T-helper 1 cell treated with Interleukin-12 subunit alpha and Interleukin-12 subunit beta and Interleukin-4 antibody, amounts not matched to agents 30 μg/mL and 1 μg/mL, for 36 hours (primary cell): ENCODE measurements at regions not wholly inside any gene's neighbourhood (a gene's known extent, or its start where the extent isn't known, plus 50 kb on each side); places are given as distances from the start of the nearest gene placed in this dataset.

Source experiments
- H3K27ac Mint-ChIP-seq: one replicate; pipeline ENCODE4 v1.8.0; 2021; ENCODE audit warnings: mild to moderate bottlenecking, mixed read lengths
- H3K27me3 Mint-ChIP-seq: one replicate; pipeline ENCODE4 v1.8.0; 2021; ENCODE audit warnings: low read depth, mixed read lengths
- H3K36me3 Mint-ChIP-seq: one replicate; pipeline ENCODE4 v1.8.0; 2021; ENCODE audit warnings: low read depth, mixed read lengths
- H3K4me1 Mint-ChIP-seq: one replicate; pipeline ENCODE4 v1.8.0; 2021; ENCODE audit warnings: low read depth, mixed read lengths
- H3K4me3 Mint-ChIP-seq: one replicate; pipeline ENCODE4 v1.8.0; 2021; ENCODE audit warnings: mild to moderate bottlenecking, moderate library complexity, mixed read lengths
- H3K9me3 Mint-ChIP-seq: one replicate; pipeline ENCODE4 v1.8.0; 2021; ENCODE audit warnings: mixed read lengths

DNA sequence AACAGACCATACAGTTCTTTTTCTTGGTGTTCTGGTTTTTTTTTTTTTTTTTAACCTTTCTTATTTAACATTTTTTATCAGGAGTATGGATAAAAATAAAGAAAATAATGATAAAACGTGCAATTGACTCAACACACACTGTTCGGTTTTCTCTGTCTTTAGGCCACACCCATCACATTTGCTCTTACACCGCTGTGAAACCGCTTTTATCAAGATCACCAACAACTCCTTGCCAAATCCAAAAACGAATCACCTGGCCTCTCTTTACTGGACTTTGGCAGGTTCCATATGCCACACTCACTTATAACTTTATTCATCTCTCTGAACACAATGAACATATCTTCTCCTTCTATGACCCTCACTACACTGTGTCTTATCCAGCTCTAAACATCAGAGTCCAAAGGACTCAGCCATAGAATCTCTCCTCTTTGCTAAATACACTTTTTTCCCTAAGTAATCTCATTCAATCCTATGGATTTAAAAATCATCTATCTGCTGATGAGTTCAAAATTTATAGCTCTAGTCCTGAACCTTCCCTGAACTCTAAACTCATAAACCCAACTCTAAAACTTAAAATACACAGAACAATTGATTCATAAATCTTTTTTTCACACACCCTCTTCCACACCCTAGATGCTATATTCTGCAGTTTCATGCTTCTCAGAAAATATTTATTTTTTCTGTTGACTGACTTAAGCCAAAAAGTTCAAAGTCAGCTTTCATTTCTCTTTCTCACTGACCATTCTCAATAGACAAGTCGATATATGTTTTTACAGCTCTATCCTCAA, 800.6 kb upstream of the SOX9 start:
- Mint-ChIP-seq H3K4me3 (no peak overlapping the region), H3K36me3 (no peaks in the 10 kb centered on the region), H3K4me1 (no peaks in the 10 kb centered on the region), H3K9me3 (peaks cover 23% of the 10 kb centered on the region), H3K27me3 (no peaks in the 10 kb centered on the region), H3K27ac (no peak overlapping the region)

DNA sequence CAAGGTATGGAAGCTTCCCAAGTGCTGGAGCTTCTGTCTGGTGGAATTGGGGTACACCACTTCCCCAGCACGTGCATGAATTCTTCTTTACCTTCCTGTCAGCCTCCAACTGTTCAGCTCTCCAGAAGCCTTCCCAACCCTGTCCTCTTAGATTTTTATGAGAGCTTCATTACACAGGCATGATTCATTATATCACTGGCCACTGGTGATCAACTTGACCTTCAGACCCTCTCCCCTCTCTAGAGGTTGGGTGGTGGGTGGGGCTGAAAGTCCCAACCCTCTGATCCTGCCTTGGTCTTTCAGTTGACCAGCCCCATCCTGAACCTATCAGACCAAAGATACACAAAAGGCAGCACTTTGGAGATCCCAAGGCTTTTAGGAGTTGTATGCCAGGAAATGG, 795.7 kb upstream of the SOX9 start:
- H3K27ac Mint-ChIP-seq, result no peak overlapping the region
- H3K36me3 Mint-ChIP-seq, result no peaks in the 10 kb centered on the region
- H3K4me3 Mint-ChIP-seq, result no peak overlapping the region
- no peaks in the 10 kb centered on the region for H3K4me1 Mint-ChIP-seq
- peaks cover 27% of the 10 kb centered on the region for H3K9me3 Mint-ChIP-seq
- no peaks in the 10 kb centered on the region for H3K27me3 Mint-ChIP-seq

DNA sequence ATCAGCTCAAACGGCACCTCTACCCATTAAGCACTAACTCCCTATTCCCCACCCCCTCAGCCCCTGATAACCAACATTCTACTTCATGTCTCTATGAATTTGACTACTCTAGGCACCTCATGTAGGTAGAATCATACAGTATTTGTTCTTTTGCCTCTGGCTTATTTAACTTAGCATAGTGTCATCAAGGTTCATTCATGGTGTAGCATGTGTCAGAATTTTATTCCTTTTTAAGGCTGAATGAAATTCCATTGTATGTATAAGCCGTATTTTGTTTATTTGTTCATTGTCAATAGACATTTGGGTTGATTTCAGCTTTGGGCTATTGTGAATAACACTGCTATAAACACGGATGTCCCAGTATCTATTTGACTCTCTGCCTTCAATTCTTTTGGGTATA, 794.9 kb upstream of the SOX9 start:
- no peaks in the 10 kb centered on the region for H3K36me3 Mint-ChIP-seq
- no peak overlapping the region for H3K27ac Mint-ChIP-seq
- no peaks in the 10 kb centered on the region for H3K4me1 Mint-ChIP-seq
- no peak overlapping the region for H3K4me3 Mint-ChIP-seq
- H3K27me3 Mint-ChIP-seq, result no peaks in the 10 kb centered on the region
- H3K9me3 Mint-ChIP-seq, result peaks cover 20% of the 10 kb centered on the region

DNA sequence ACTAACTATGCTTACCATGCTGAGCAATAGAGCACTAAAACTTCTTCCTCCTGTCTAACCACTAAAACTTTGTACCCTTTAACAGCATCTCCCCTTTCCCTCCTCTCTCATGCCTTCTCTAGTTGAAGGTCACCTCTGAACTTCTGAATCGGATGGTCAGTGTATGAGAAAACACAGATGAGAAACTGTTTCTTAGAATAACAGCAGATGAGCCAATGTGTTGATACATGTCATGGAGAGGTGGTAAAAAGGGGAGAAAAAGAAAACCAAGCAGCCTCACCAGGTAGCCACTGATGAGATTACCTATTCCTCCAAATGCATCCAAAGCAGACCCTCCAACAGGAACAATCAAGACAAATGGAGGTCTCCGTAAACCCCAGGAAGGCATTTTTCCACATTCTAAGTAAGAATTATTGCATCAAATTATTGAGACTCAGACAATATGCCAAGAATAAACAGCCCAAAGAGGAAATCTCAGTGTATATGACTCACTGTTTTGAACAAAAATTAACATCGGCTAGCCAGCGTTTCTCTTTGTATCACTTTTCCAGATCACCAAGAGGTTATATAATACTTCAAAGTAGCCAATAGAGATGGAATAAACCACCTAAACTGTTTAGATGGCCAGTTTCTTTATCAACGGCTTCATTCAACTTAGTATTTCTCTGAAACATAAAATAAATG, 793.3 kb upstream of the SOX9 start:
- no peak overlapping the region for H3K27ac Mint-ChIP-seq
- no peak overlapping the region for H3K4me3 Mint-ChIP-seq
- no peaks in the 10 kb centered on the region for H3K4me1 Mint-ChIP-seq
- H3K9me3 Mint-ChIP-seq, result peaks cover 16% of the 10 kb centered on the region
- H3K27me3 Mint-ChIP-seq, result no peaks in the 10 kb centered on the region
- H3K36me3 Mint-ChIP-seq, result no peaks in the 10 kb centered on the region

DNA sequence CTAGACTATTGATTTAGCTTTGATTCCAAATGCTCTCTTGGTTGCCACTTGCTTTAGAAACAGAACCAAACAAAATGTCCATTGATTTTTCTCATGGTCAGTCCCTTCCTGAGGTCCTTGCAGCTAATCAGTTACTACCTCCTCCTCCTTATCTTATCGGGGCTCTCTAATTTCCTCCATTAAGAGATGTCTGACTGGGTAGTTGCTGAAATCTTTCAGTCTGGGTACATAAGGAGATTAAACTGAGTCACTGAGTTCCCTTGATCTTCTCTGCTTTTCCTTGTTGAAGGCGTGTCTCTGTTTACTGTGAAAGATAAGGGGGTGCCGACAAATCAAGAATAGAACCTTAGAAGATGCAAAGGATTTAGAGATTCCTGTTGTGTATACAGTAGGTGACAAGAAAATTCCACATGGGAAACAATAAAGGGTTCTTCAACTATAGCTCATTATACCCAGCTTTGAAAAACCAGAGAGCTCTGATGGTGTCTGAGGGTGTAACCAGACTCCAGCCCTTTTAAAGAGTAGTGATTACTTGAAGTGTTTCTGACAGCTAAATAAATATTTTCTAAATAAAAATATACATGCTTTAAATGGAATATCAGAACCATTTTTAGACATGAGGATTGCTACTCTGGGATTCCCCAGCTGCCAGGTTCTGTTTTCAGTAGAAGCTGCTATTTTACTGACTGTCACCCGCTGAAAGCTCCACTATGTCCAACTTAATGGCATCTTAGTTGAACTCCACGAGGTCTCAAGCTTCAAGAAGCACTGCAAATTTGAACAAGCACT, 791.3 kb upstream of the SOX9 start:
- Mint-ChIP-seq H3K4me3 (no peak overlapping the region), H3K36me3 (no peaks in the 10 kb centered on the region), H3K4me1 (no peaks in the 10 kb centered on the region), H3K9me3 (peaks cover 12% of the 10 kb centered on the region), H3K27me3 (no peaks in the 10 kb centered on the region), H3K27ac (no peak overlapping the region)

DNA sequence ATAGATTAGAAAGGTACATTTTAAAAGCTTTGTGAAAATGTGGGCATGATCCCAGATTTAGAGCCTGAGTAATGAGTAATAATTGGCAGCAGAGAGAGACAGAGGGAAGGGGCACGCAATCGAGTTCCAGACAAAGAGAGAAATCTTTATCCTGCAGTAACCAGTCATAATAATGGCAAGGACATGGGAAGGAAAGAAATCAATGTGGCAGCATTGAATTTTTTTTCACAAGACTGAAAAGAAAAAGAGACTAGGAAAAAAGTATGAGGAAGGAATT, 790.8 kb upstream of the SOX9 start:
- Mint-ChIP-seq H3K9me3 (peaks cover 12% of the 10 kb centered on the region), H3K36me3 (no peaks in the 10 kb centered on the region), H3K27me3 (no peaks in the 10 kb centered on the region), H3K4me1 (no peaks in the 10 kb centered on the region), H3K27ac (no peak overlapping the region), H3K4me3 (no peak overlapping the region)

DNA sequence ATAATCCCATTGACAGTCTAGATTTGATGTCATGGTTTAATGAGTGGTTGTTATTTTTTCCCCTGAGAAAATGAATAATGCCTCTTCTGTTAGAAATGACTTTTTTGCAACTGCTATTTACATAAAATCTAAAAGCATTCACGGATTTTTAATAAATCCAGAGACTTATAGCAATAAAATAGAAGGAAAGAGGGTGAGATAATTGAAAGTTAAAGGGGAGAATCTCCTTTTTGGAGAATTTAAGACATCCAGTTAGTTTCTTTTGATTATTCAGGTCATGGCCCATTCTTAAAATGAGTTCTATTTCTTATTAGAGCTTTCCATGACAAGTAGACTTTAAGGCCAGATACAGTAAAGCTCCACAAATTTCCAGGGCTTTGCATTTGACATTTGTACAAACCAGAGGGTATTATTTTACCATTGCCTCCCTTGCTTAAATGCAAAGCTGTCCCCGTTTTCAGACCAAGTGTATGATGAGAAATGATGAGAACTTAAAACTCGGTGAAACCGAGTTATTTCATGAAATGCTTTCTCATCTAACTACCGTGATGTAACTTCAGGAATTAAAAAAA, 789.0 kb upstream of the SOX9 start:
- no peaks in the 10 kb centered on the region for H3K4me1 Mint-ChIP-seq
- H3K4me3 Mint-ChIP-seq, result no peak overlapping the region
- H3K9me3 Mint-ChIP-seq, result no peaks in the 10 kb centered on the region
- H3K27ac Mint-ChIP-seq, result no peak overlapping the region
- no peaks in the 10 kb centered on the region for H3K27me3 Mint-ChIP-seq
- H3K36me3 Mint-ChIP-seq, result no peaks in the 10 kb centered on the region

DNA sequence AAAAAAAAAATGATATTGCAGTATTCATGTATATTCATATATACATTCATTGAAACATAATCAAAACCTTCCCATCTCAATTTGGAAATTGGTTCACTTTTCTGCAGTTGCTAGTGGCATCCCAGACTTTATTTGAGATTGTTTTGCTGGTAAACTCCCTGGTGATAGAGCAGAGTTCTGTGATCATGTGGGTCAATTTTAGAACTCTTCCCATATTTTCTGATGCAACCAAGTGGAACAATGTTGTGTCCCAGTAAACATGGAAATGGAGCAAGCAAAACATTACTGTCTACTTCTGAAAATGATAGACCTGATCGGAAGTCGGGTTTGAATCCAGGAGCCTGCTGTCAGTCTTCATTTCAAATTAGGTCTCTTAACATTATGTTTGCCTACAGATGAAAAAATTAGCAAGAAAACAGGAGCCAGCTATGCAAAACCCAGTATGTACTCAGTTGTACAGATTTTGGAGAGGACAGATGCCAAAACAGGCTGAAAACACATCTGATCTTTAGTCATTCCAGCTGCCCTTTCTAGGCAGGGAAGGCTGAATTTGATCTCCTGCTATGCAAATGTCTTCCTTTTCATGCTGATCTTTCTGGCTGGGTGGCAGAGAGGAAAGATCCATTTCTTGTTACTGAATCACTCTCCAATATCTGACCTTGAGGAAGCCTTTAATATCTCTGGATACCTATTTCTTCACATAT, 786.6 kb upstream of the SOX9 start:
- Mint-ChIP-seq H3K27ac (no peak overlapping the region), H3K9me3 (no peaks in the 10 kb centered on the region), H3K4me3 (no peak overlapping the region), H3K36me3 (no peaks in the 10 kb centered on the region), H3K27me3 (no peaks in the 10 kb centered on the region), H3K4me1 (no peaks in the 10 kb centered on the region)

DNA sequence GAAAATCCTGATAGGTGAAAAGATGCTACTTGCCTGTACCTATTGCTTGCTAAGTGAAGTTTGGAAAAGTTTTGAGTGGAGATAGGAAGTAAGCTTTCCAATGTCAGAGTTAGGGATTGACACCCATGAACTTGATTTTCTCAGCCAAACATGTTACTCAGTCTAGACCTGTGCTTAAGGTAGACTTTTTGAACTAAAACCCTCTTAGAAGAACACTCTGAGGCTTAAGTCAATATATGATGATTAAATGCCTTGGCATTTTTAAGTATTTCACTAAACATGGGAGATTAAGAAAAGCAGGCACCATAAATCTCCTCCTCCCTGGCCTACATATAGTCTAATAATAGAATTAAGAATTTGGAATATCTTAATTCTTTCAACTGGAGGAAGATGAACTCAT, 785.6 kb upstream of the SOX9 start:
- Mint-ChIP-seq H3K27me3 (no peaks in the 10 kb centered on the region), H3K4me1 (no peaks in the 10 kb centered on the region), H3K27ac (no peak overlapping the region), H3K9me3 (no peaks in the 10 kb centered on the region), H3K36me3 (no peaks in the 10 kb centered on the region), H3K4me3 (no peak overlapping the region)

DNA sequence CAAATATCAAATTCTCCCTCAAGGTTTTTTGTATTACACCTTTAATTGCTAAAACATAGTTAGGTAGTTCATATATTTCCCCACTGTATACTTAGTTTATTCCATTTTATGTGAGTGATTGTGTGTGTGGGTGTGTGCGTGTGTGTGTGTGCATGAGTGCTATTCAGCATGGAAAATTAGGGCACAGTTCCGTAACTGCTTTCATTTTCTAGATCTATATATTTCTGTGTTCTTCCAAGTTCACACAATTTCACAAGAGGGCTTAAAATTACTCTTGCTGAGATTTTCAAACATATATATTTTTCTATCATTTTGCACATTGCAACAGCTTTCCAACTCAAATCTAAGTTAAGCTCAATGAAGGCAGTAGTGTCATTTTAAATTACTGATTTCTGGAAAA, 782.9 kb upstream of the SOX9 start:
- Mint-ChIP-seq H3K36me3 (no peaks in the 10 kb centered on the region), H3K27me3 (no peaks in the 10 kb centered on the region), H3K4me3 (no peak overlapping the region), H3K4me1 (no peaks in the 10 kb centered on the region), H3K9me3 (no peaks in the 10 kb centered on the region), H3K27ac (no peak overlapping the region)

DNA sequence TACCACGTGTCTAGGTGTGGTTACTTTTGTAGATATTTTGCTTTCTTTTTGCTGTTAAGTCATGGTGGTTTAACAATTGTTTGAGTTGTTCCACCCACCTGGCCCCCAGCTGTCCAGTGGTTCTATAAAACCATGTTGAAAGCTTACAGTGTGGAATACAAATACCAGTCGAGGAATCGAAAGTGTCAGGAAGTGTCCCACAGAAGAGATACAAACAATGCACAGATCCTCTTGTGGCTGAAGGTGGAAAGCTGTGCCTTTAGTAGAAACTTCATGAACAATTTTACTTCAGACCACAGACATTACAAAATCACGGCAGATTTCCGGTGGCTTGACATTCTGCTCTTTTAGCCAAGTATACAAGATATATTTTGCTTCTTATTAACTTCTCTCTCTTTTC, 782.4 kb upstream of the SOX9 start:
- H3K4me3 Mint-ChIP-seq, result no peak overlapping the region
- H3K4me1 Mint-ChIP-seq, result no peaks in the 10 kb centered on the region
- no peaks in the 10 kb centered on the region for H3K27me3 Mint-ChIP-seq
- H3K9me3 Mint-ChIP-seq, result no peaks in the 10 kb centered on the region
- no peaks in the 10 kb centered on the region for H3K36me3 Mint-ChIP-seq
- no peak overlapping the region for H3K27ac Mint-ChIP-seq

DNA sequence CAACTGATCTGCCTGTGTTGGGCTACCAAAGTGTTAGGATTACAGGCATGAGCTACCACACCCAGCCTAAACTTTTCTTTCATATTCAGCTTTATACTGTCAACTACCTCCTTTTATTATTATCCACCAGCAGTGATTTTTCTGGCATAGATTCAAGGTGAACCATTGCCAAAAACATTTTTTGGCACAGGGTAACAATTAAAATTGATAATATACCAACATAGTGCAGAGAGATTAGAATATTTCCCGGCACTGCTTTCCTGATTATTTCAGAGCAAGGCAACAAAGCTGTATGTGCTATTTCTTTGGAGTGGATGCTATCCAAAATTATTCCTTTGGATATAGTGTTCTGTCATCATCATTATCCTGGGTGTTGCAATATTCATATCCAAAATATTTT, 781.6 kb upstream of the SOX9 start:
- no peak overlapping the region for H3K4me3 Mint-ChIP-seq
- no peaks in the 10 kb centered on the region for H3K9me3 Mint-ChIP-seq
- no peaks in the 10 kb centered on the region for H3K4me1 Mint-ChIP-seq
- H3K27ac Mint-ChIP-seq, result no peak overlapping the region
- H3K27me3 Mint-ChIP-seq, result no peaks in the 10 kb centered on the region
- no peaks in the 10 kb centered on the region for H3K36me3 Mint-ChIP-seq

DNA sequence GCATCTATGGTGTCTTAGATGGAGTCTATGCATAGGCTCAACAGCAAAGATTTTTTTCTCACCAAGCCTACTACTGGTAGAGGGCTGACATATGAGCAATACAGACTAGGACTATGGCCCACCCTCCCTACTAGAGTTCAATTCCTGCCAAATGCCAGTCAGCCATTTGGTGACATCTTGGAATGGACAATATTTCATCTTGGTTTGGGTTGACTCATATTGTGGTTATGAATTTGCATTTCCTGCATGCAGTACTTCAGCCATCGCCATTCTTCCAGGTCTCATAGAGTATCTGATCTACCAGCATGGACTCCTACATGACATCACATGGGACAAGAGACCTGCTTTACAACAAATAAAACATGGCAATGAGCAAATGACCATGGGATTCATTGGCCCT, 778.1 kb upstream of the SOX9 start:
- Mint-ChIP-seq H3K36me3 (no peaks in the 10 kb centered on the region), H3K4me3 (no peak overlapping the region), H3K27me3 (no peaks in the 10 kb centered on the region), H3K9me3 (peaks cover 11% of the 10 kb centered on the region), H3K27ac (no peak overlapping the region), H3K4me1 (no peaks in the 10 kb centered on the region)

DNA sequence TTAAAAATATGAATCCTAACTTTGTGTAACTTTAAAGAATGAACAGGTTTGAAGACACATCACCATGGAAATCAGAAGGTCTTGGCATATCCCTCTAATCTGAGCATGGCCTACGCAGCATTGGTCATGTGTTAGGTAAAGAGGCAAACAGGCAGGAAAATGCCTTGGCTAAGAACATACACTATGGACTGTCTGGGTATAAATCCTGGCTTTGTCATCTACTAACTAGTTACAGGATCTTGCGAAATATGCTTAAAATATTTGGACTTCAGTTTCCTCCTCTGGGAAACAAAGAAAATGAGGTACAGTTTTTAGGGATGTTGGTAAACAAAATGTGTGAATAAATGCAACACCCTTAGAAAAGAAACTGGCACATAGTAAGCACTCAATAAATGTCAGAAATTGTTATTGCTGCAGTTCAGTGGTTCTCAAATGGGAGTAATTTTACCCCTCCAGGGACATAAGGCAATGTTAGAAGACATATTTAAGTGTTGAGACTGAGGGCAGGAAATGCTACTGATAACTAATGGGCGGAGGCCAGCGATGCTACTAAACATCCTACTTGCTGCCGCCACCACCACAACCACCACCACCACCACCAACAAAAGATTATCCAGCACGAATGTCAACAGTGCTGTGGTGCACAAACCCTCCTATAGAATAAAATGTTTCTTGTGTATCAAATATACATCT, 770.8 kb upstream of the SOX9 start:
- no peak overlapping the region for H3K27ac Mint-ChIP-seq
- H3K27me3 Mint-ChIP-seq, result no peaks in the 10 kb centered on the region
- H3K36me3 Mint-ChIP-seq, result no peaks in the 10 kb centered on the region

More for the DNA sequence above, 770.8 kb upstream of the SOX9 start:
- peaks cover 24% of the 10 kb centered on the region for H3K9me3 Mint-ChIP-seq
- no peak overlapping the region for H3K4me3 Mint-ChIP-seq
- H3K4me1 Mint-ChIP-seq, result no peaks in the 10 kb centered on the region
